AG08396 (cell line): ENCODE measurements at regions not wholly inside any gene's neighbourhood (a gene's known extent, or its start where the extent isn't known, plus 50 kb on each side); places are given as distances from the start of the nearest gene placed in this dataset.
A peak's percentile ranks its signal among the peaks of the same experiment; 100 is the strongest.

Experiments
- DNase-seq: peaks from one replicate; pipeline ENCODE4 v3.0.0; 2012; ENCODE audit warnings: low spot score, mixed read lengths

- DNase-seq, result no peak
Measured at GRCh38 chr4:60194214-60194613, 1005.9 kb upstream of the ADGRL3 start.

GRCh38 chr4:60195256-60195655, 1004.9 kb upstream of the ADGRL3 start:
- DNase-seq, result no peak

GRCh38 chr4:60201052-60201673, 999.0 kb upstream of the ADGRL3 start:
- DNase-seq, result peak; percentile 31

GRCh38 chr4:60209588-60209987, 990.5 kb upstream of the ADGRL3 start:
- DNase-seq, result no peak

- no peak for DNase-seq
Measured at GRCh38 chr4:60215906-60216305, 984.2 kb upstream of the ADGRL3 start.

- no peak for DNase-seq
Measured at GRCh38 chr4:60216752-60217151, 983.4 kb upstream of the ADGRL3 start.

GRCh38 chr4:60221866-60222265, 978.3 kb upstream of the ADGRL3 start:
- no peak for DNase-seq

GRCh38 chr4:60223208-60223923, 976.8 kb upstream of the ADGRL3 start:
- DNase-seq, result no peak

GRCh38 chr4:60241866-60242265, 958.3 kb upstream of the ADGRL3 start:
- no peak for DNase-seq

GRCh38 chr4:60249784-60250183, 950.3 kb upstream of the ADGRL3 start:
- no peak for DNase-seq

- DNase-seq, result no peak
Measured at GRCh38 chr4:60250657-60251056, 949.5 kb upstream of the ADGRL3 start.

- DNase-seq, result no peak
Measured at GRCh38 chr4:60259781-60260180, 940.3 kb upstream of the ADGRL3 start.

- DNase-seq, result no peak
Measured at GRCh38 chr4:60266505-60266904, 933.6 kb upstream of the ADGRL3 start.

- peak; percentile 5 for DNase-seq
Measured at GRCh38 chr4:60296386-60296785, 903.7 kb upstream of the ADGRL3 start.

- no peak for DNase-seq
Measured at GRCh38 chr4:60313611-60314178, 886.4 kb upstream of the ADGRL3 start.

GRCh38 chr4:60314416-60314815, 885.7 kb upstream of the ADGRL3 start:
- DNase-seq, result no peak

- DNase-seq, result no peak
Measured at GRCh38 chr4:60315586-60315985, 884.5 kb upstream of the ADGRL3 start.

GRCh38 chr4:60326735-60327134, 873.4 kb upstream of the ADGRL3 start:
- no peak for DNase-seq

GRCh38 chr4:60327651-60328050, 872.5 kb upstream of the ADGRL3 start:
- DNase-seq, result no peak

GRCh38 chr4:60344908-60345307, 855.2 kb upstream of the ADGRL3 start:
- no peak for DNase-seq

GRCh38 chr4:60345392-60345791, 854.7 kb upstream of the ADGRL3 start:
- DNase-seq, result no peak

GRCh38 chr4:60359746-60360367, 840.3 kb upstream of the ADGRL3 start:
- no peak for DNase-seq

- no peak for DNase-seq
Measured at GRCh38 chr4:60365176-60365575, 835.0 kb upstream of the ADGRL3 start.
